HepG2 (cell line): ENCODE measurements at regions not wholly inside any gene's neighbourhood (a gene's known extent, or its start where the extent isn't known, plus 50 kb on each side); places are given as distances from the start of the nearest gene placed in this dataset.

Experiments
- ATAC-seq: fragments of 200-7000 bp; cut with Tn5 transposase; 3 replicates; pipeline ENCODE4 v1.9.1; 2020; ENCODE audit warnings: mild to moderate bottlenecking, moderate library complexity
- BruUV-seq: library from RNA; stranded (reverse); fragments of 400-500 nt; replicated peaks from 2 replicates; lab custom pipeline; 2021; lab: Mats Ljungman, UMichigan
- CTCF ChIA-PET: fragments of 300-600 bp; formaldehyde crosslinking; extraction: SDS; loops from one replicate; lab custom pipeline; 2021; ENCODE audit warnings: low total read pairs, inconsistent platforms, low intra/inter-chr PET ratio; lab: Yijun Ruan, JAX
- POLR2A ChIA-PET: fragments of 350-600 bp; sonication (Branson Sonifier 250); formaldehyde crosslinking; loops from one replicate; lab custom pipeline; 2020; ENCODE audit warnings: antibody characterized with exemption, inconsistent platforms; lab: Yijun Ruan, JAX
- DNase-seq: peaks from one replicate; pipeline ENCODE4 v3.0.0-alpha.2; 2015; ENCODE audit warnings: low spot score
- FAIRE-seq: peaks from 3 replicates; lab custom pipeline; 2011; peaks lifted over from hg19 to GRCh38; lab: Jason Lieb, UNC
- H2AFZ ChIP-seq: one replicate; pipeline ENCODE4 v1.6.1; 2011; ENCODE audit warnings: low read length, inconsistent platforms
- H3K27ac ChIP-seq: fragments of 300-600 bp; 3 replicates; pipeline ENCODE4 v1.8.0; 2011; ENCODE audit warnings: mixed run types, mild to moderate bottlenecking, mixed read lengths, low read length, inconsistent platforms; ENCODE audit not compliant: insufficient read depth; ENCODE audit errors: extremely low read length
- H3K27me3 ChIP-seq, 2 experiments: fragments of 200-600 bp in 1 of 2; 2 replicates in 1 of 2; 3 replicates in 1 of 2; pipeline versions ENCODE4 v1.6.0 to v1.8.0; 2011; ENCODE audit warnings: low read length in 2 of 2, mild to moderate bottlenecking in 2 of 2, moderate library complexity in 2 of 2, inconsistent platforms in 1 of 2; ENCODE audit not compliant: insufficient read depth in 2 of 2, control insufficient read depth in 1 of 2
- H3K36me3 ChIP-seq, 2 experiments: fragments of 200-600 bp in 1 of 2; replicated peaks in 1 of 2; 2 replicates in 1 of 2; 3 replicates in 1 of 2; pipeline versions ENCODE4 v1.5.1 to v1.8.0; 2011; ENCODE audit warnings: low read length in 2 of 2, inconsistent platforms in 1 of 2; ENCODE audit not compliant: insufficient read depth in 2 of 2, control insufficient read depth in 1 of 2
- H3K4me1 ChIP-seq: 2 replicates; pipeline ENCODE4 v1.5.1; 2012; ENCODE audit warnings: low read length, inconsistent platforms; ENCODE audit not compliant: insufficient read depth
- H3K4me2 ChIP-seq: 2 replicates; pipeline ENCODE4 v1.6.0; 2011; ENCODE audit warnings: low read depth, low read length, inconsistent platforms
- H3K4me3 ChIP-seq, 3 experiments: fragments of 200-600 bp in 1 of 3; sonication (generic), shearing (Covaris generic) in 1 of 3; replicated peaks in 1 of 3; 2 replicates each; pipeline ENCODE4 v1.5.1; 2011 to 2016; ENCODE audit warnings: low read length in 3 of 3, inconsistent platforms in 2 of 3, low read depth in 2 of 3, mild to moderate bottlenecking in 2 of 3, control low read depth in 1 of 3, mixed read lengths in 1 of 3; ENCODE audit not compliant: insufficient read depth in 1 of 3
- H3K79me2 ChIP-seq: one replicate; pipeline ENCODE4 v1.6.1; 2011; ENCODE audit warnings: low read length, inconsistent platforms; ENCODE audit not compliant: insufficient read depth
- H3K9ac ChIP-seq: 2 replicates; pipeline ENCODE4 v1.6.0; 2011; ENCODE audit warnings: mild to moderate bottlenecking, low read depth, low read length, inconsistent platforms; ENCODE audit not compliant: insufficient read depth
- H3K9me3 ChIP-seq: 2 replicates; pipeline ENCODE4 v1.5.1; 2012; ENCODE audit warnings: mild to moderate bottlenecking, low read length
- H4K20me1 ChIP-seq: 2 replicates; pipeline ENCODE4 v1.6.0; 2011; ENCODE audit warnings: inconsistent platforms, mild to moderate bottlenecking, low read length, moderate library complexity; ENCODE audit not compliant: insufficient read depth
- BCL6 ChIP-seq: IDR thresholded peaks from 2 replicates; pipeline ENCODE4 v1.6.1; 2016; ENCODE audit warnings: missing genetic modification reagents, missing compliant biosample characterization
- BRD4 ChIP-seq: sonication (generic); formaldehyde crosslinking; IDR thresholded peaks from 2 replicates; pipeline ENCODE4 v1.4.0; 2020; ENCODE audit warnings: missing genetic modification reagents
- CSRNP2 ChIP-seq: sonication (generic); formaldehyde crosslinking; conservative IDR thresholded peaks from 2 replicates; pipeline ENCODE4 v1.8.0; 2022; ENCODE audit warnings: low read depth, missing genetic modification reagents
- HNRNPK ChIP-seq: fragments of 200-400 bp; formaldehyde crosslinking; IDR thresholded peaks from 2 replicates; pipeline ENCODE4 v1.6.1; 2018; ENCODE audit warnings: low read length, low read depth, moderate library complexity, mild to moderate bottlenecking; ENCODE audit not compliant: poor library complexity, severe bottlenecking
- HOXA5 ChIP-seq: sonication (generic); formaldehyde crosslinking; IDR thresholded peaks from 2 replicates; pipeline ENCODE4 v1.4.0; 2020; ENCODE audit warnings: missing genetic modification reagents
- NONO ChIP-seq, 2 experiments: fragments of 450-650 bp in 1 of 2; sonication (generic) in 1 of 2; formaldehyde crosslinking in 1 of 2; IDR thresholded peaks in 1 of 2; conservative IDR thresholded peaks in 1 of 2; 2 replicates each; pipeline versions ENCODE4 v1.6.1 to v1.8.0; 2017 to 2022; ENCODE audit warnings: mild to moderate bottlenecking in 1 of 2, missing genetic modification reagents in 1 of 2, moderate library complexity in 1 of 2
- PAX8 ChIP-seq: sonication (generic); formaldehyde crosslinking; IDR thresholded peaks from 2 replicates; pipeline ENCODE4 v1.8.0; 2022; ENCODE audit warnings: mild to moderate bottlenecking, missing genetic modification reagents, borderline replicate concordance
- PITX1 ChIP-seq: sonication (generic); formaldehyde crosslinking; IDR thresholded peaks from 2 replicates; pipeline ENCODE4 v1.5.1; 2020; ENCODE audit warnings: mild to moderate bottlenecking, missing genetic modification reagents
- RORA ChIP-seq: sonication (generic); formaldehyde crosslinking; IDR thresholded peaks from 2 replicates; pipeline ENCODE4 v1.5.0; 2020; ENCODE audit warnings: mild to moderate bottlenecking, missing genetic modification reagents, moderate library complexity
- TBX2 ChIP-seq: sonication (generic); formaldehyde crosslinking; IDR thresholded peaks from 2 replicates; pipeline ENCODE4 v1.5.0; 2020; ENCODE audit warnings: missing genetic modification reagents, mild to moderate bottlenecking, borderline replicate concordance
- TFE3 ChIP-seq: IDR thresholded peaks from 2 replicates; pipeline ENCODE4 v1.6.1; 2016
- THAP8 ChIP-seq: sonication (generic); formaldehyde crosslinking; IDR thresholded peaks from 2 replicates; pipeline ENCODE4 v1.5.1; 2020; ENCODE audit warnings: missing genetic modification reagents, mild to moderate bottlenecking, borderline replicate concordance
- ZNF207 ChIP-seq: fragments of 450-650 bp; IDR thresholded peaks from 2 replicates; pipeline ENCODE4 v1.6.1; 2016; ENCODE audit warnings: antibody characterized with exemption, borderline replicate concordance
- ZNF513 ChIP-seq: sonication (generic); formaldehyde crosslinking; conservative IDR thresholded peaks from 2 replicates; pipeline ENCODE4 v1.5.0; 2020; ENCODE audit warnings: missing genetic modification reagents
- ZNF552 ChIP-seq: sonication (generic); formaldehyde crosslinking; IDR thresholded peaks from 2 replicates; pipeline ENCODE4 v1.9.0; 2022; ENCODE audit warnings: missing genetic modification reagents, mild to moderate bottlenecking, borderline replicate concordance
- WGBS: methylation state at CpG from one replicate; pipeline ENCODE4 v1.1.6; 2017; ENCODE audit warnings: low lambda C conversion rate; 5-methylcytosine and 5-hydroxymethylcytosine counted together
- in situ Hi-C: cut with HindIII; loops from 2 replicates; pipeline ENCODE4 v1.10.0; 2017; ENCODE audit warnings: low pct_unique_long_range_greater_than_20kb; ENCODE audit not compliant: extremely low pct_ligation_motif_present
- intact Hi-C: fragments of 100-400 bp; cut with micrococcal nuclease; formaldehyde crosslinking; loops from one replicate; pipeline ENCODE4 v1.10.0; 2022; ENCODE audit not compliant: unreplicated experiment

- Histone ChIP-seq H3K27ac (no peak overlapping the region), H3K4me3 (no peak overlapping the region), H3K9ac (no peak overlapping the region), H3K4me2 (no peak overlapping the region), H3K4me1 (no peaks in the 10 kb centered on the region), H4K20me1 (no peaks in the 10 kb centered on the region), H2AFZ (no peak overlapping the region), H3K79me2 (no peaks in the 10 kb centered on the region), H3K36me3 (no peaks in the 10 kb centered on the region), H3K27me3 (no peaks in the 10 kb centered on the region), H3K9me3 (peaks cover 16% of the 10 kb centered on the region)
- TF ChIP-seq THAP8 (CRISPR knock-in tag): no peak
- TF ChIP-seq NONO (IDR thresholded peaks at IDR 0.05): no peak
- TF ChIP-seq NONO (CRISPR knock-in tag; conservative IDR thresholded peaks at IDR 0.05): no peak
- TF ChIP-seq HNRNPK: no peak
- no peak for TF ChIP-seq PITX1 (CRISPR knock-in tag)
- TF ChIP-seq BRD4 (CRISPR knock-in tag): no peak
- no peak for TF ChIP-seq CSRNP2 (CRISPR knock-in tag)
- POLR2A ChIA-PET: no interaction called here
- FAIRE-seq (no peak), DNase-seq (no peak), ATAC-seq (no peak)
- 0% methylated on average over 1 of the region's 1 CpG for WGBS
- in situ Hi-C loops: no loop called here
- no TSS peak for BruUV-seq
- CTCF ChIA-PET: no interaction called here
- intact Hi-C loops: no loop called here
These were observed 146.5 kb upstream of the MEOX2 start for GRCh38 chr7:15832996-15833395.

- intact Hi-C loops: no loop called here
- Histone ChIP-seq H2AFZ (no peak overlapping the region), H3K4me3 (no peak overlapping the region), H4K20me1 (no peaks in the 10 kb centered on the region), H3K79me2 (no peaks in the 10 kb centered on the region), H3K36me3 (no peaks in the 10 kb centered on the region), H3K4me2 (no peak overlapping the region), H3K27ac (no peak overlapping the region), H3K9ac (no peak overlapping the region), H3K27me3 (no peaks in the 10 kb centered on the region), H3K4me1 (no peaks in the 10 kb centered on the region), H3K9me3 (peaks cover 16% of the 10 kb centered on the region)
- FAIRE-seq: no peak
- ChIA-PET POLR2A (no interaction called here), CTCF (no interaction called here)
- no TSS peak for BruUV-seq
- ATAC-seq: no peak
- WGBS: 4% methylated on average over 3 of the region's 3 CpGs
- DNase-seq: no peak
- in situ Hi-C loops: no loop called here
- TF ChIP-seq HOXA5 (no peak), ZNF552 (CRISPR knock-in tag) (no peak), PAX8 (no peak), ZNF207 (no peak), BCL6 (no peak), TFE3 (CRISPR knock-in tag) (no peak), TBX2 (CRISPR knock-in tag) (no peak), ZNF513 (CRISPR knock-in tag) (no peak), RORA (CRISPR knock-in tag) (no peak)
These were observed 145.1 kb upstream of the MEOX2 start for GRCh38 chr7:15831606-15832005.
